ENCODE measurements at regions not wholly inside any gene's neighbourhood (a gene's known extent, or its start where the extent isn't known, plus 50 kb on each side); places are given as distances from the start of the nearest gene placed in this dataset.

DNA sequence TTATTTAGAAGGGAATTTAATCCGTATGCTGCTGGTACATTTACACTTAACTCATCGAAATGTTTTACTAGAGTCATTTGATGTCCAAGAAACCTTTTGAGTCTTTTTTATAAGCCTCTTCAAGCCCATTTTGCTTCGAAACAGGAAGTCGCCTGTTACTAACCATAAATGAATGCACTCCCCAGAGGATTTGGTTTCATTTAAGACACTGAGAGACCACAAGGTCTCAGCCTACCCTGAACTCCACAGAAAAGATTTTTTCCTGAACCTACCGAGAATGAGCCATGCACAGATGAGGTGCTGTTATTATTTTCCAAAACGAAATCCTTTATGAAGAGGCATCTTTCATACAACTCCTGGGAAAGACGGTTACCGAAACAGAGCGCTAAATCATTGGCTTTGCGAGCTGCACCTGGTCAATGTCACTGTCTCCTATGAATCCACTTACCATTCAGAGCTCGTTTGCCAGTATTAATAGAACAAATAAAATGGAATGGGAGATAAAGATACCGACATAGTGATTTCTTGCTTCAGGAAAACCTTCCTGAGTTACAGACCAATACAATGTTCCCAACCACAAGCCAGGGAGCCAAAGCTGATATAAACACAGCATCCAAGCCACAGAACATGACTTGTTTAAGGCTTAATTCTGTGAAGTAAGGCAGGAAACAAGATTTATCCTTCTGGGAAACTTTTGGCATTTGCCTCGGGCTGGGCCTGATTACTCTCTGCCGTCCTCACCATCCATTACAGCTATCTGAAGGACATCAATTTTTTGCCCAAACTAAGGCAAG, 382.1 kb downstream of the OSR1 start:
- H3K27me3 ChIP-seq (ENCODE audit: insufficient read depth, low read depth, low read length), result no peaks in the 10 kb centered on the region
- H4K20me1 ChIP-seq (ENCODE audit: insufficient read depth), result no peaks in the 10 kb centered on the region
- TF ChIP-seq, protein P1, sequence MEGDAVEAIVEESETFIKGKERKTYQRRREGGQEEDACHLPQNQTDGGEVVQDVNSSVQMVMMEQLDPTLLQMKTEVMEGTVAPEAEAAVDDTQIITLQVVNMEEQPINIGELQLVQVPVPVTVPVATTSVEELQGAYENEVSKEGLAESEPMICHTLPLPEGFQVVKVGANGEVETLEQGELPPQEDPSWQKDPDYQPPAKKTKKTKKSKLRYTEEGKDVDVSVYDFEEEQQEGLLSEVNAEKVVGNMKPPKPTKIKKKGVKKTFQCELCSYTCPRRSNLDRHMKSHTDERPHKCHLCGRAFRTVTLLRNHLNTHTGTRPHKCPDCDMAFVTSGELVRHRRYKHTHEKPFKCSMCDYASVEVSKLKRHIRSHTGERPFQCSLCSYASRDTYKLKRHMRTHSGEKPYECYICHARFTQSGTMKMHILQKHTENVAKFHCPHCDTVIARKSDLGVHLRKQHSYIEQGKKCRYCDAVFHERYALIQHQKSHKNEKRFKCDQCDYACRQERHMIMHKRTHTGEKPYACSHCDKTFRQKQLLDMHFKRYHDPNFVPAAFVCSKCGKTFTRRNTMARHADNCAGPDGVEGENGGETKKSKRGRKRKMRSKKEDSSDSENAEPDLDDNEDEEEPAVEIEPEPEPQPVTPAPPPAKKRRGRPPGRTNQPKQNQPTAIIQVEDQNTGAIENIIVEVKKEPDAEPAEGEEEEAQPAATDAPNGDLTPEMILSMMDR (IDR thresholded peaks at IDR 0.05; ENCODE audit: poor library complexity, severe bottlenecking), result no peak
- TF ChIP-seq EP300 (conservative IDR thresholded peaks at IDR 0.05; ENCODE audit: poor library complexity, severe bottlenecking), result no peak
- TF ChIP-seq MXI1 (conservative IDR thresholded peaks at IDR 0.05; ENCODE audit: poor library complexity, severe bottlenecking), result no peak
- TF ChIP-seq REST (IDR thresholded peaks at IDR 0.05; ENCODE audit: borderline replicate concordance), result no peak
- no peak for TF ChIP-seq POLR2AphosphoS5 (IDR thresholded peaks at IDR 0.05)
- TF ChIP-seq RAD21 (conservative IDR thresholded peaks at IDR 0.05), result no peak
- no peak for TF ChIP-seq SMC3 (conservative IDR thresholded peaks at IDR 0.05; ENCODE audit: poor library complexity)
- no peak for TF ChIP-seq TAF1 (IDR thresholded peaks at IDR 0.05; ENCODE audit: low read depth)
- TF ChIP-seq EZH2 (IDR thresholded peaks at IDR 0.05; ENCODE audit: borderline replicate concordance, insufficient read depth, low read length, poor library complexity, severe bottlenecking), result no peak
- no peaks in the 10 kb centered on the region for H3K36me3 ChIP-seq (ENCODE audit: insufficient read depth, low read length)
- no peak overlapping the region for H3K9ac ChIP-seq (ENCODE audit: low read length)
- no peak overlapping the region for H3K27ac ChIP-seq (ENCODE audit: low read length)
- no peaks in the 10 kb centered on the region for H3K9me2 ChIP-seq (ENCODE audit: insufficient read depth, low read length)
- H2AFZ ChIP-seq (ENCODE audit: low read depth, low read length), result no peak overlapping the region
- H3K79me2 ChIP-seq (replicated peaks; ENCODE audit: insufficient read depth, low read length), result no peaks in the 10 kb centered on the region
- no peak overlapping the region for H3K4me2 ChIP-seq (ENCODE audit: low read length)
- no peaks in the 10 kb centered on the region for H3F3A ChIP-seq (ENCODE audit: insufficient read depth, low read length, poor library complexity, severe bottlenecking)
- H3K4me3 ChIP-seq (ENCODE audit: low read length), result no peak overlapping the region
- no peaks in the 10 kb centered on the region for H3K9me3 ChIP-seq (ENCODE audit: low read length)

DNA sequence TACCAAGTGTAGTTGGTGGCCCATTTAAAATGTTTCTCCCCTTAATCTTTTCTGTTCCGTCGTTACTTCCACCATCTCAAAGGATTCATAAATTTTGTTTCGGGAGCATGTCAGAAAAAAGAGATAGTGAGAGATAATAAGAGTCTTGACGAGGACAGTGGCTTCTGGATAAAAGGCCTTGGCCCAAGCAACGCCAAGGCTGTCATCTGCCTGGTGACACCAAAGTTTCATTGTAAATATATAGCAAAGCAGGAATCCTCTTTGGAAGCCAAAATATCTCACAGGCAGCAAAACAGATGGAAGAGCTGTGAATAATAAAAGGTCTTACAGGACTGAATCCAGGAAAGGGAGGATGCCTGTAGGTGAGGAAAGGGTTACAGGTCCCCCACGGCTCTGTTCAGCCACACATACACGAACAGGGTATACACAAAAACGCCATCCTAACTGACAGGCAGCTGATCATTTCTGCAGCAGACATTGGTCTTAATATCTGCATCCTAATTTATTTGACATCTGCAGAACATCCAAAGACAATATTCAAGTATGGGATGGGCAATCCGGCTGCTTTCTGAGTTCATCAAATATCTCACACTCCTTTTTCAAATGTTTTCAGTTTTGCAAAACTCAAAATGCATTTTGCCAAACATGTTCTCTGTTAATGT, 382.8 kb downstream of the OSR1 start:
- H3K27me3 ChIP-seq (ENCODE audit: insufficient read depth, low read depth, low read length), result no peaks in the 10 kb centered on the region
- no peaks in the 10 kb centered on the region for H3K36me3 ChIP-seq (ENCODE audit: insufficient read depth, low read length)
- no peak overlapping the region for H3K4me2 ChIP-seq (ENCODE audit: low read length)
- no peak overlapping the region for H3K4me3 ChIP-seq (ENCODE audit: low read length)
- H3K79me2 ChIP-seq (replicated peaks; ENCODE audit: insufficient read depth, low read length), result no peaks in the 10 kb centered on the region
- no peaks in the 10 kb centered on the region for H3F3A ChIP-seq (ENCODE audit: insufficient read depth, low read length, poor library complexity, severe bottlenecking)
- TF ChIP-seq EP300 (conservative IDR thresholded peaks at IDR 0.05; ENCODE audit: poor library complexity, severe bottlenecking) (no peak), EZH2 (IDR thresholded peaks at IDR 0.05; ENCODE audit: borderline replicate concordance, insufficient read depth, low read length, poor library complexity, severe bottlenecking) (no peak), SMC3 (conservative IDR thresholded peaks at IDR 0.05; ENCODE audit: poor library complexity) (no peak), POLR2AphosphoS5 (IDR thresholded peaks at IDR 0.05) (no peak)
- H2AFZ ChIP-seq (ENCODE audit: low read depth, low read length), result no peak overlapping the region
- no peaks in the 10 kb centered on the region for H4K20me1 ChIP-seq (ENCODE audit: insufficient read depth)
- no peaks in the 10 kb centered on the region for H3K9me2 ChIP-seq (ENCODE audit: insufficient read depth, low read length)
- no peaks in the 10 kb centered on the region for H3K9me3 ChIP-seq (ENCODE audit: low read length)
- no peak overlapping the region for H3K9ac ChIP-seq (ENCODE audit: low read length)
- H3K27ac ChIP-seq (ENCODE audit: low read length), result no peak overlapping the region

Data from neural cell (in vitro differentiated cells).